ENCODE measurements at regions not wholly inside any gene's neighbourhood (a gene's known extent, or its start where the extent isn't known, plus 50 kb on each side); places are given as distances from the start of the nearest gene placed in this dataset.

DNA sequence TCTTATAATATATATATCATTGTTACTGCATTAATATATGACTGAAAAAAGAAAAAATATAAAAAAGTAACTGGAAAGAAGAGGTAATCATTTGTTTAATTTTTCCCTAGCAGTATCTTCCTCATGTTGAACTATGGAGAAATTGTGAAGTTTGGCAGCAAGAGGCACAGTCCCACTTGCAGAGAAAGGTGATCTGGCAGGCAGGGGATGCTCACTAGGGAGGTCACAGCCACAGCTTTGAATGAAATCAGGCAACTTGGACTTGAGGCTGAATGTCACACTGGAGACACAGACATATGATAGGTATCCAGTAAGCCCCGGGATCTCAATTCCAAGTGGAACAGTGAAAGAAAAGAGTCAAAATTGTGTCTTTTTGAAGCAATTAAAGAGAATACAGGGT lies 149.9 kb upstream of the RORA start:
- Histone ChIP-seq H3K4me1 (no peaks in the 10 kb centered on the region), H3K9me3 (no peaks in the 10 kb centered on the region)
- 91 to 92% methylated on average over 1 of the region's 1 CpG for WGBS, 2 donors

DNA sequence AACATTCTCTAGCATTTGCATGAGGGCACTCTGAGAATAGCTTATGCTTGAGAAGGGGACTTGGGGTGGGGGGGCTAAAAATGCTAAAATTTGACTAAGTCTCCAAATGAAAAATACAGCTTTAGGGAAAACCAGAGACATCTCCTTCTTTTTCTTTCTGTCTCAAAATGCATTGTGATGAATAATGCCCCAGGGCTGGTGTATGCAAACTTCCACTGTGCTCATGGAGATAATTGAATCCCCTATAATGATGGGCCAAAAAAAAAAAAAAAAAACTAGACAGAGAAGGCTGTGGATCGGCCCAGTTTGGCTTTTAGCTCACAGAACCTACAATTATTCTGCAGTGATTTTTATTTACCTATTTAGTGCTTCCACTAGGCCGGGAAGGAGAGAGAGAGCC lies 147.9 kb upstream of the RORA start:
- Histone ChIP-seq H3K9me3 (no peaks in the 10 kb centered on the region), H3K36me3 (no peaks in the 10 kb centered on the region), H3K27me3 (no peaks in the 10 kb centered on the region), H3K27ac (no peak overlapping the region), H3K4me3 (no peak overlapping the region), H3K4me1 (no peaks in the 10 kb centered on the region)
- intact Hi-C loops (cut with DNase I): no loop called here
- no peak for DNase-seq
- WGBS, 2 donors: 88 to 89% methylated on average over 2 of the region's 2 CpGs
- TF ChIP-seq CTCF (IDR thresholded peaks at IDR 0.05) (no peak), EP300 (IDR thresholded peaks at IDR 0.05) (no peak), POLR2AphosphoS5 (IDR thresholded peaks at IDR 0.05) (no peak), POLR2A (IDR thresholded peaks at IDR 0.05) (no peak)

More for the DNA sequence above, 149.9 kb upstream of the RORA start:
- Histone ChIP-seq H3K27ac (no peak overlapping the region), H3K36me3 (no peaks in the 10 kb centered on the region), H3K4me3 (no peak overlapping the region), H3K27me3 (no peaks in the 10 kb centered on the region)
- no peak for DNase-seq
- intact Hi-C loops (cut with DNase I): no loop called here
- TF ChIP-seq POLR2AphosphoS5 (IDR thresholded peaks at IDR 0.05) (no peak), POLR2A (IDR thresholded peaks at IDR 0.05) (no peak), EP300 (IDR thresholded peaks at IDR 0.05) (no peak), CTCF (IDR thresholded peaks at IDR 0.05) (no peak)

- DNase-seq: no peak
Observed at GRCh38 chr15:61376516-61376915, 147.4 kb upstream of the RORA start.

GRCh38 chr15:61374848-61375247 lies 145.7 kb upstream of the RORA start:
- Histone ChIP-seq H3K27ac (no peak overlapping the region), H3K9me3 (no peaks in the 10 kb centered on the region), H3K36me3 (no peaks in the 10 kb centered on the region), H3K4me3 (no peak overlapping the region), H3K4me1 (no peaks in the 10 kb centered on the region), H3K27me3 (no peaks in the 10 kb centered on the region)
- no peak for DNase-seq
- 54 to 89% methylated on average over 2 of the region's 2 CpGs for WGBS, 2 donors
- intact Hi-C loops (cut with DNase I): no loop called here
- TF ChIP-seq EP300 (IDR thresholded peaks at IDR 0.05): no peak
- TF ChIP-seq POLR2A (IDR thresholded peaks at IDR 0.05): no peak
- TF ChIP-seq POLR2AphosphoS5 (IDR thresholded peaks at IDR 0.05): no peak
- TF ChIP-seq CTCF (IDR thresholded peaks at IDR 0.05): no peak

More at GRCh38 chr15:61376516-61376915, 147.4 kb upstream of the RORA start:
- WGBS, 2 donors: 93 to 94% methylated on average over 3 of the region's 3 CpGs
- Histone ChIP-seq H3K9me3 (no peaks in the 10 kb centered on the region), H3K4me3 (no peak overlapping the region), H3K4me1 (no peaks in the 10 kb centered on the region), H3K27me3 (no peaks in the 10 kb centered on the region), H3K27ac (no peak overlapping the region), H3K36me3 (no peaks in the 10 kb centered on the region)
- TF ChIP-seq POLR2A (IDR thresholded peaks at IDR 0.05) (no peak), EP300 (IDR thresholded peaks at IDR 0.05) (no peak), POLR2AphosphoS5 (IDR thresholded peaks at IDR 0.05) (no peak), CTCF (IDR thresholded peaks at IDR 0.05) (no peak)
- intact Hi-C loops (cut with DNase I): no loop called here

DNA sequence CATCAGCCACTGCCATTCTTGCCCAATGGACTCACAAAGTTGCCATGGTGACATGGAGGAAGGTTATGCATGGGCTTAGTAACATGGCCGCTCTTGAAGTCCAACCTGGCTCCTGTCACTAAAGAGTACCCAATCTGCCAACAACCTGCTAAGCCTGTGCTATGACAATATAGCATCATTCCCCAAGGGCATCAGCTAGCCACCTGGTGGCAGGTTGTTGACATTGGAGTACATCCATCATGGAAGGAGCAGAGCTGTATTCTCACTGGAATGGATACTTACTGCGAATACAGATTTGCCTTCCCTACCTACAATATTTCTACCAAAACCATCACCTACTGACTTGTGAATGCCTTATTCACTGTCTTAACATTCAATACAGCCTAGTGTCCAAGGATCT lies 138.9 kb upstream of the RORA start:
- TF ChIP-seq CTCF (IDR thresholded peaks at IDR 0.05) (no peak), POLR2AphosphoS5 (IDR thresholded peaks at IDR 0.05) (no peak), EP300 (IDR thresholded peaks at IDR 0.05) (no peak), POLR2A (IDR thresholded peaks at IDR 0.05) (no peak)
- no peak overlapping the region for H3K27ac ChIP-seq
- H3K36me3 ChIP-seq: no peaks in the 10 kb centered on the region
- no peak overlapping the region for H3K4me3 ChIP-seq
- 84 to 94% methylated on average over 2 of the region's 2 CpGs for WGBS, 2 donors
- no peaks in the 10 kb centered on the region for H3K27me3 ChIP-seq
- H3K4me1 ChIP-seq: no peaks in the 10 kb centered on the region
- peaks cover 0 to 3% (median 0%) of the 10 kb centered on the region in 4 donors for H3K9me3 ChIP-seq
- DNase-seq: no peak
- intact Hi-C loops (cut with DNase I): no loop called here
